Endothelial cell of umbilical vein (primary cell): ENCODE measurements at regions not wholly inside any gene's neighbourhood (a gene's known extent, or its start where the extent isn't known, plus 50 kb on each side); places are given as distances from the start of the nearest gene placed in this dataset.

ENCODE experiments used
- BruUV-seq: library from RNA; stranded (reverse); fragments of 400-500 nt; replicated peaks from 2 replicates; lab custom pipeline; 2021; lab: Mats Ljungman, UMichigan
- CTCF ChIA-PET: fragments of 300-600, 350-600 bp; sonication (Branson Sonifier 250); formaldehyde crosslinking; loops from one replicate; lab custom pipeline; 2021; ENCODE audit warnings: antibody characterized with exemption, inconsistent platforms; lab: Charles Lee
- POLR2A ChIA-PET: fragments of 300-600, 350-600 bp; sonication (Branson Sonifier 250); formaldehyde crosslinking; loops from one replicate; lab custom pipeline; 2021; ENCODE audit warnings: antibody characterized with exemption, inconsistent platforms; lab: Charles Lee
- DNase-seq: peaks from one replicate; pipeline ENCODE4 v3.0.0-alpha.2; 2011; ENCODE audit warnings: low read depth, low spot score
- FAIRE-seq: peaks from 2 replicates; lab custom pipeline; 2011; peaks lifted over from hg19 to GRCh38; lab: Jason Lieb, UNC
- H2AFZ ChIP-seq: 2 replicates; pipeline ENCODE4 v1.6.0; 2012; ENCODE audit warnings: low read depth, low read length, control low read depth, inconsistent platforms
- H3K27ac ChIP-seq: 2 replicates; pipeline ENCODE4 v1.5.1; 2011; ENCODE audit warnings: low read depth, mild to moderate bottlenecking, control low read depth, low read length, moderate library complexity; ENCODE audit not compliant: insufficient read depth
- H3K27me3 ChIP-seq, 2 experiments: 2 replicates each; pipeline versions ENCODE4 v1.6.0 to v1.6.1; 2011; ENCODE audit warnings: low read length in 2 of 2, mixed read lengths in 1 of 2; ENCODE audit not compliant: control insufficient read depth in 2 of 2, insufficient read depth in 2 of 2
- H3K36me3 ChIP-seq, 2 experiments: 2 replicates in 1 of 2; 3 replicates in 1 of 2; pipeline ENCODE4 v1.5.1; 2011; ENCODE audit warnings: low read length in 2 of 2, mild to moderate bottlenecking in 1 of 2, moderate library complexity in 1 of 2; ENCODE audit not compliant: control insufficient read depth in 2 of 2, insufficient read depth in 2 of 2; ENCODE audit errors: extremely low read depth in 1 of 2
- H3K4me1 ChIP-seq: 3 replicates; pipeline ENCODE4 v1.5.1; 2011; ENCODE audit warnings: mild to moderate bottlenecking, low read length; ENCODE audit not compliant: control insufficient read depth, insufficient read depth; ENCODE audit errors: extremely low read depth
- H3K4me2 ChIP-seq: 2 replicates; pipeline ENCODE4 v1.6.1; 2011; ENCODE audit warnings: low read length, control low read depth, mixed read lengths; ENCODE audit not compliant: insufficient read depth
- H3K4me3 ChIP-seq, 3 experiments: fragments of 200-600 bp in 1 of 3; sonication (generic), shearing (Covaris generic) in 1 of 3; replicated peaks in 1 of 3; 2 replicates each; pipeline ENCODE4 v1.5.1; 2011 to 2016; ENCODE audit warnings: control low read depth in 3 of 3, low read length in 3 of 3, mild to moderate bottlenecking in 2 of 3, inconsistent platforms in 1 of 3, low read depth in 1 of 3, moderate library complexity in 1 of 3; ENCODE audit not compliant: insufficient read depth in 1 of 3
- H3K79me2 ChIP-seq: 2 replicates; pipeline ENCODE4 v1.6.0; 2012; ENCODE audit warnings: low read length, inconsistent platforms; ENCODE audit not compliant: control insufficient read depth, insufficient read depth
- H3K9ac ChIP-seq: replicated peaks from 2 replicates; pipeline ENCODE3; 2011; ENCODE audit warnings: low read length, control low read depth; ENCODE audit not compliant: insufficient read depth; ENCODE audit errors: extremely low read depth
- H3K9me1 ChIP-seq: replicated peaks from 3 replicates; pipeline ENCODE4 v1.6.0; 2011; ENCODE audit warnings: mild to moderate bottlenecking, low read length; ENCODE audit not compliant: control insufficient read depth, insufficient read depth; ENCODE audit errors: extremely low read depth
- H3K9me3 ChIP-seq: replicated peaks from 2 replicates; pipeline ENCODE4 v1.5.1; 2012; ENCODE audit warnings: low read length, inconsistent platforms; ENCODE audit not compliant: control insufficient read depth, insufficient read depth
- H4K20me1 ChIP-seq: replicated peaks from 2 replicates; pipeline ENCODE3; 2011; ENCODE audit warnings: mild to moderate bottlenecking, low read length; ENCODE audit not compliant: control insufficient read depth, insufficient read depth; ENCODE audit errors: extremely low read depth
- CTCF ChIP-seq, 2 donors: IDR thresholded peaks; 1 replicate in 1 of 2; 2 replicates in 1 of 2; pipeline ENCODE4 v1.5.1; 2011; ENCODE audit warnings: low read length in 2 of 2, mild to moderate bottlenecking in 2 of 2, moderate library complexity in 2 of 2, control low read depth in 1 of 2, inconsistent platforms in 1 of 2, low read depth in 1 of 2; ENCODE audit not compliant: insufficient read depth in 1 of 2; ENCODE audit errors: extremely low read depth in 1 of 2
- EZH2 ChIP-seq: IDR thresholded peaks from 2 replicates; pipeline ENCODE4 v1.6.1; 2012; ENCODE audit warnings: borderline replicate concordance, low read depth, mild to moderate bottlenecking, moderate library complexity, low read length, inconsistent platforms; ENCODE audit not compliant: severe bottlenecking
- FOS ChIP-seq: IDR thresholded peaks from 2 replicates; pipeline ENCODE4 v1.6.1; 2011; ENCODE audit warnings: mild to moderate bottlenecking, low read length, moderate library complexity, borderline replicate concordance; ENCODE audit not compliant: insufficient read depth
- GATA2 ChIP-seq: IDR thresholded peaks from 2 replicates; pipeline ENCODE4 v1.7.0; 2011; ENCODE audit warnings: low read depth, mild to moderate bottlenecking, moderate library complexity, mixed read lengths, low read length; ENCODE audit not compliant: insufficient read length, insufficient read depth
- JUN ChIP-seq: IDR thresholded peaks from 2 replicates; pipeline ENCODE4 v1.6.1; 2011; ENCODE audit warnings: borderline replicate concordance, low read depth; ENCODE audit not compliant: insufficient read length, insufficient read depth
- MAX ChIP-seq: IDR thresholded peaks from 2 replicates; pipeline ENCODE4 v1.6.1; 2011; ENCODE audit not compliant: insufficient read depth, insufficient read length
- MYC ChIP-seq: IDR thresholded peaks from one replicate; pipeline ENCODE4 v1.6.1; 2011; ENCODE audit warnings: mild to moderate bottlenecking, low read depth, low read length
- POLR2A ChIP-seq: IDR thresholded peaks from 2 replicates; pipeline ENCODE4 v1.6.1; 2012; ENCODE audit warnings: low read depth, mild to moderate bottlenecking, control low read depth, low read length
- POLR2AphosphoS5 ChIP-seq: IDR thresholded peaks from 2 replicates; pipeline ENCODE4 v1.6.1; 2012; ENCODE audit warnings: low read depth, mild to moderate bottlenecking, control low read depth, low read length, moderate library complexity; ENCODE audit not compliant: insufficient read depth
- dilution Hi-C: fragments of 300-500 bp; cut with MboI; formaldehyde crosslinking; loops from one replicate; pipeline ENCODE4 v1.15.0; 2019; ENCODE audit warnings: low sequenced_read_pairs; ENCODE audit not compliant: extremely low pct_ligation_motif_present
- intact Hi-C: fragments of 100-400 bp; cut with micrococcal nuclease; formaldehyde crosslinking; loops from one replicate; pipeline ENCODE4 v1.10.0; 2022

GRCh38 chr13:40259899-40260298, 406.5 kb downstream of the FOXO1 start:
- intact Hi-C loops (no loop called here), dilution Hi-C loops (no loop called here)
- POLR2A ChIA-PET: no interaction called here
- no peaks in the 10 kb centered on the region for H3K79me2 ChIP-seq
- no peak overlapping the region for H3K4me3 ChIP-seq
- H3K9me3 ChIP-seq: no peaks in the 10 kb centered on the region
- no peak overlapping the region for H3K27ac ChIP-seq
- DNase-seq (no peak), FAIRE-seq (no peak)
- no peak overlapping the region for H2AFZ ChIP-seq
- no TSS peak for BruUV-seq
- CTCF ChIA-PET: no interaction called here
- no peak overlapping the region for H3K4me2 ChIP-seq
- no peak for TF ChIP-seq FOS
- no peak for TF ChIP-seq POLR2A
- no peak for TF ChIP-seq JUN
- TF ChIP-seq CTCF (IDR thresholded peaks at IDR 0.05; ENCODE audit: extremely low read depth in 1 of 2, insufficient read depth in 1 of 2, low read depth in 1 of 2, low read length in 2 of 2): no peak
- TF ChIP-seq MAX: no peak
- no peaks in the 10 kb centered on the region for H3K9me1 ChIP-seq
- H3K27me3 ChIP-seq: no peaks in the 10 kb centered on the region
- peaks cover 11% of the 10 kb centered on the region for H3K4me1 ChIP-seq
- no peak overlapping the region for H3K9ac ChIP-seq
- no peaks in the 10 kb centered on the region for H3K36me3 ChIP-seq
- no peaks in the 10 kb centered on the region for H4K20me1 ChIP-seq

- CTCF ChIA-PET: interaction anchor here (0.8 to 1.1 kb wide), 2 partner anchors 9 to 11 kb away, joined by 3 read pairs; no protein-coding TSS in a partner anchor
- no peak for FAIRE-seq
Measured at GRCh38 chr13:40261336-40261735, 405.1 kb downstream of the FOXO1 start.

More at GRCh38 chr13:40261336-40261735, 405.1 kb downstream of the FOXO1 start:
- H3K4me3 ChIP-seq: no peak overlapping the region
- TF ChIP-seq POLR2AphosphoS5: no peak
- TF ChIP-seq MAX: no peak
- TF ChIP-seq POLR2A: no peak
- no peak for TF ChIP-seq MYC
- no peak for TF ChIP-seq EZH2
- no peak for TF ChIP-seq FOS
- TF ChIP-seq JUN: no peak
- no peak for TF ChIP-seq CTCF (IDR thresholded peaks at IDR 0.05; ENCODE audit: extremely low read depth in 1 of 2, insufficient read depth in 1 of 2, low read depth in 1 of 2, low read length in 2 of 2)
- TF ChIP-seq GATA2: no peak
- no peaks in the 10 kb centered on the region for H3K79me2 ChIP-seq
- H3K36me3 ChIP-seq: no peaks in the 10 kb centered on the region
- BruUV-seq: no TSS peak
- no peaks in the 10 kb centered on the region for H3K27me3 ChIP-seq
- H3K4me1 ChIP-seq: no peaks in the 10 kb centered on the region
- H3K4me2 ChIP-seq: no peak overlapping the region
- dilution Hi-C loops: no loop called here
- H3K9me3 ChIP-seq: no peaks in the 10 kb centered on the region
- H3K9me1 ChIP-seq: no peaks in the 10 kb centered on the region
- POLR2A ChIA-PET: no interaction called here
- H3K27ac ChIP-seq: no peak overlapping the region
- no peak overlapping the region for H2AFZ ChIP-seq
- H4K20me1 ChIP-seq: no peaks in the 10 kb centered on the region
- no peak overlapping the region for H3K9ac ChIP-seq
- DNase-seq: no peak
- intact Hi-C loops: no loop called here
